Choroid plexus epithelial cell (primary cell): ENCODE measurements at regions not wholly inside any gene's neighbourhood (a gene's known extent, or its start where the extent isn't known, plus 50 kb on each side); places are given as distances from the start of the nearest gene placed in this dataset.
A peak's percentile ranks its signal among the peaks of the same experiment; 100 is the strongest.
"Not testable (repeated sequence)": the region's sequence is repeated elsewhere in the genome, so short reads cannot be mapped to it uniquely, and the experiment has no call there.

ENCODE experiments used
- DNase-seq: peaks from one replicate; pipeline ENCODE4 v3.0.0-alpha.2; 2010; ENCODE audit warnings: low read depth
- H3K4me3 ChIP-seq: 2 replicates; pipeline ENCODE4 v1.5.1; 2011; ENCODE audit warnings: low read depth, mild to moderate bottlenecking, control low read depth, low read length, moderate library complexity
- TF ChIP-seq, protein P1 (sequence below): conservative IDR thresholded peaks from 2 replicates; pipeline ENCODE4 v1.5.1; 2011; ENCODE audit warnings: low read depth, mild to moderate bottlenecking, control low read depth, inconsistent platforms, low read length, moderate library complexity

DNA sequence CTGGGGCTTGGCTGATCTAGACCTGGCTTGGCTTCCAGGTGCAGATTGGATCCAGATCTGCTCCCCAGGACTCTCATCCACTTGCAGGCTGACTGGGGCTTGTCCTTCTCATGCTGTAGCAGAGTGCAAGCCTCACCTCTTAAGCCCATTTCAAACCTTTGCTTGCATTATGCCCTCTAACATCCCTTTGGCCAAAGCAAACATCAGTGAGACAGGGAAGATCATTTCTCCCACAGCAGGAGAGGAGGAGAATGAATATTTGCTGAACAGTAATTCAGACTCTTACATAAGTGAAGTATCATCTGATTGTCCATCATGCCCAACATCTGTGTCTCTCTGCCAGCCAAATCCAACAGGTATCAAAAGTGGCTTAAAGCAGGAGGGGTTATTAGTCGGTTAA is 194.9 kb downstream of the C9orf152 start:
- DNase-seq: no peak
- no peak overlapping the region for H3K4me3 ChIP-seq
- TF ChIP-seq, protein P1, sequence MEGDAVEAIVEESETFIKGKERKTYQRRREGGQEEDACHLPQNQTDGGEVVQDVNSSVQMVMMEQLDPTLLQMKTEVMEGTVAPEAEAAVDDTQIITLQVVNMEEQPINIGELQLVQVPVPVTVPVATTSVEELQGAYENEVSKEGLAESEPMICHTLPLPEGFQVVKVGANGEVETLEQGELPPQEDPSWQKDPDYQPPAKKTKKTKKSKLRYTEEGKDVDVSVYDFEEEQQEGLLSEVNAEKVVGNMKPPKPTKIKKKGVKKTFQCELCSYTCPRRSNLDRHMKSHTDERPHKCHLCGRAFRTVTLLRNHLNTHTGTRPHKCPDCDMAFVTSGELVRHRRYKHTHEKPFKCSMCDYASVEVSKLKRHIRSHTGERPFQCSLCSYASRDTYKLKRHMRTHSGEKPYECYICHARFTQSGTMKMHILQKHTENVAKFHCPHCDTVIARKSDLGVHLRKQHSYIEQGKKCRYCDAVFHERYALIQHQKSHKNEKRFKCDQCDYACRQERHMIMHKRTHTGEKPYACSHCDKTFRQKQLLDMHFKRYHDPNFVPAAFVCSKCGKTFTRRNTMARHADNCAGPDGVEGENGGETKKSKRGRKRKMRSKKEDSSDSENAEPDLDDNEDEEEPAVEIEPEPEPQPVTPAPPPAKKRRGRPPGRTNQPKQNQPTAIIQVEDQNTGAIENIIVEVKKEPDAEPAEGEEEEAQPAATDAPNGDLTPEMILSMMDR: no peak

DNA sequence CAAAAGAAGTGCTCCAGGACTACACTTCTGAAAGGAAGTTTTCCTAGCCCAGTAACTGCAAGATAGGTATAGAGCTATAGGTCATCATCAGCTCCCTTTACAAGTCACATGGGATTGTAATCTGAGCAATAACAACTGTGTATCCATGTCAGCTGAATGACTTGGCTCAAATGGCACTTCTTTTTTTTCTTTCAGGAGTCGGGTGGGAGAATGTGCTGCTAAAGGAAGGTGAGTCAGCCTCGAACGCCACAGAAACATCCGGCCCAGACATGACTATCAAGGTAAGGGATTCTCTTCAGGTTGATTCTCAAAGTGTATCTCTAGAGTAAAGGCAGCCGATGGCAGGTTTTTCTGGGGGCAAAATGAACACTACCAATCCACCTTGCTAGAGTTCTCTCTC is 192.2 kb downstream of the C9orf152 start:
- DNase-seq: peak; percentile 87
- H3K4me3 ChIP-seq: no peak overlapping the region
- TF ChIP-seq, protein P1: no peak

GRCh38 chr9:110016340-110016739 is 191.6 kb downstream of the C9orf152 start:
- DNase-seq: peak; percentile 88
- TF ChIP-seq, protein P1: no peak
- H3K4me3 ChIP-seq: no peak overlapping the region

- not testable (repeated sequence) for H3K4me3 ChIP-seq
- peak; percentile 34 for DNase-seq
Measured at GRCh38 chr9:110020216-110020615, 187.7 kb downstream of the C9orf152 start.

DNA sequence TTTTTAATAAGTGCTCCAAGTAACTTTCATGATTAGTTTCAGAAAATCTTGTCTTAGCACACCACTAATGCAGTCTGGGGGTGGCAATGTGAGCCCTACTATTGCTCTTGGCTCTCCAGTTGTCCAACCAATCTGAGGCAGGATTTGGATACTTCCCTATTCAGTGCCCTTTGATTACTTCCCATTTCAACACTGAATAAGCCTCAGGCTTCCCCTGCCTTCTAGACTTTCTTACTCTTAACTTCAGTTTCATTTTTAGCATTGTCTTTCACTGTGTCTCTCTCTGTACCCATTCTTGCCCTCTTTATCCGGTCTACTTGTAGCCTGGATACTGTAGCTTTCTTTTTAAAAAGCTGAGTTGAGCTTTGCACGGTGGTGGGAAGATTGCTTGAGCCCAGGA is 186.1 kb downstream of the C9orf152 start:
- DNase-seq: peak; percentile 25
- TF ChIP-seq, protein P1: no peak
- H3K4me3 ChIP-seq: no peak overlapping the region

- H3K4me3 ChIP-seq, DNase-seq: not testable (repeated sequence)
Measured at GRCh38 chr9:110023221-110023620, 184.7 kb downstream of the C9orf152 start.

DNA sequence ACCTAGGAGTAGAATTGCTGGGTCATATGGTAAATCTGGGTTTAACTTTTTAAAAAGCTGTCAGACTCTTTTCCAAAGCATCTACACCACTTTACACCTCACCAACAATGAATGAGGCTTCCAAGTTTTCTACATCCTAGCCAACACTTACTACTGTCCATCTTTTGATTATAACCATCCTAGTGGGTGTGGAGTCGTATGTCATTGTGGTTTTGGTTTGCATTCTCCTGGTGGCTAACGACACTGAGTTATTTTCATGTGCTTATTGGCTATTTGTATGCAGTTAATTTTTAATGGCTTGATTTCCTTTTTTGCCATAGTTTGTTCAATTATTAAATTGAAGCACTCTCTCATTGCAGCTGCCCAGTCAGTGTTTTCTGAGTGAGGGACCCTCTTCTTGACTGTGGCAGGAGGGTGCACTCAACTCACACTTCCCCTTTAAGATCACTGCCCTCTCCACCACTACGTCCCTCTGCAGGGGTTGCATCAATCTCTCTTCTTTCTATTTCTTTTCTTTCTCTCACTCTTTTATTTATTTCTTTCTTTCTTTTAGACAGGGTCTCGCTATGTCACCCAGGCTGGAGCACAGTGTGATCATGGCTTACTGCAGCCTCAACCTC is 182.3 kb downstream of the C9orf152 start:
- no peak overlapping the region for H3K4me3 ChIP-seq
- TF ChIP-seq, protein P1: no peak
- DNase-seq: no peak

GRCh38 chr9:110027671-110028081 is 180.3 kb downstream of the C9orf152 start:
- TF ChIP-seq, protein P1: no peak
- H3K4me3 ChIP-seq: no peak overlapping the region
- peak; percentile 94 for DNase-seq
